ENCODE measurements at regions not wholly inside any gene's neighbourhood (a gene's known extent, or its start where the extent isn't known, plus 50 kb on each side); places are given as distances from the start of the nearest gene placed in this dataset.

DNA sequence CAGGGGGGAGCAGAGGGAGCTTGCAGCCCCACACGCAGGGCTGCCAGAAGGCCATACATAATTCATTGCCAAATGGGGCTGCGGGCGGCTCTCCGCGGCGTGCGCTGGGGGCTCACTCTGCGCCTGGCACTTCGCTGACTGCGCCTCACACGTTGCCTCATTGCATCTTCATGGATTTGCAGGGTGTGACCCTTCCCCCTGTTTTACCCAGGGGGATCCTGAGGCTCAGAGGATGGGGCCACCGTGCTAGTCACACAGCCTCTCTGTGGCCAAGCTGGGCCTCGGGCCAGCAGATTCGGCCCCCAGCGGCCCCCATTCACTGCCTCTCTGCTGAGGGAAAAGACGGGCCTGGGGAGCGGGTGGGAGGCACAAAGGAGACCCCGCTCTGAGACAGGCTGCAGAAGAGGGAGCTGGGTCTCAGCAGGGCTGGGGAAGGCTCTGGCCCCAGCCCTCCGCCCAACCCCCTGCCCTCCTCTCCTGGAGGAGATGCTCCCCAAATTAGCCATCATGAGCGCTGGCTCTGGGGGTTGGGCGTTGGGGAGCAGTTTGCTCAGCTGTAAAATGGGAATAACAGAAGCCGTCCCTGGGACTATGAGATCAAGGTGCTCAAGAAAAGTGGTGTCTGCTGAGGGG, 115.5 kb downstream of the C9orf50 start:
- Histone ChIP-seq H2BK12ac (ENCODE audit: low read depth, low read length) (no peak overlapping the region; the same call in 1 of the 2 replicates), H2AK5ac (ENCODE audit: low read depth, low read length) (no peak overlapping the region)

More for the DNA sequence above, 115.5 kb downstream of the C9orf50 start:
- no peak overlapping the region for H4K5ac ChIP-seq (ENCODE audit: insufficient read length, low read depth, low read length)
- H3K56ac ChIP-seq (replicated peaks; ENCODE audit: insufficient read length, low read depth, low read length): no peak overlapping the region
- CTCF ChIA-PET (ENCODE audit: partially characterized antibody): interaction anchor here (0.9 to 2.4 kb wide), 2 partner anchors 66 to 81 kb away, joined by 3 to 7 read pairs; no protein-coding TSS in a partner anchor
- no peak overlapping the region for H2AFZ ChIP-seq (ENCODE audit: low read length)
- H3K4me1 ChIP-seq (replicated peaks in 1 of 4; ENCODE audit: control insufficient read depth in 3 of 4, insufficient read depth in 4 of 4, low read length in 3 of 4): peaks cover 3 to 14% (median 8%) of the 10 kb centered on the region in 4 experiments
- WGBS, 2 experiments (ENCODE audit: extremely low coverage in 1 of 2, insufficient coverage in 1 of 2, insufficient read length in 1 of 2, insufficient replicate concordance in 2 of 2, low coverage in 1 of 2, low lambda C conversion rate in 2 of 2, missing lambda C conversion rate in 1 of 2): 56% methylated on average over 19 of the region's 22 CpGs; no CpG with 5 or more reads in 1 of the 2 experiments
- H3K79me2 ChIP-seq (ENCODE audit: control insufficient read depth in 1 of 2, insufficient read depth in 2 of 2, low read length in 2 of 2): no peaks in the 10 kb centered on the region
- H3K9me3 ChIP-seq (ENCODE audit: insufficient read depth in 2 of 2, low read depth in 1 of 2, low read length in 1 of 2): no peaks in the 10 kb centered on the region
- POLR2A ChIA-PET (ENCODE audit: partially characterized antibody): interaction anchor here (4.3 kb wide), 1 partner anchor 9 kb away, joined by 21 read pairs; no protein-coding TSS in a partner anchor
- H2BK120ac ChIP-seq (replicated peaks; ENCODE audit: low read depth, low read length): no peak overlapping the region
- H3K23me2 ChIP-seq (ENCODE audit: low read depth, low read length): no peaks in the 10 kb centered on the region
- H2BK20ac ChIP-seq (ENCODE audit: low read length): 0 out of 2 replicates have a peak overlapping the region, but pooled peaks have one; percentile 3
- TF ChIP-seq POLR2AphosphoS5 (IDR thresholded peaks at IDR 0.05; ENCODE audit: low read depth, low read length): no peak
- H3K18ac ChIP-seq (ENCODE audit: extremely low read depth, low read length): no peak overlapping the region
- no peak overlapping the region for H3K4ac ChIP-seq (replicated peaks; ENCODE audit: insufficient read length, low read depth, low read length)
- no peak for FAIRE-seq
- DNase-seq (ENCODE audit: low read depth in 1 of 2, low spot score in 2 of 2): no peak
- peak overlapping the region; percentile 51 for H4K91ac ChIP-seq (replicated peaks; ENCODE audit: insufficient read length, low read length)
- H3K27ac ChIP-seq (ENCODE audit: low read depth, low read length): no peak overlapping the region
- no peak overlapping the region for H3K9ac ChIP-seq (replicated peaks in 1 of 4; ENCODE audit: extremely low read depth in 1 of 4, low read depth in 3 of 4, low read length in 3 of 4)
- no peaks in the 10 kb centered on the region; a peak in 1 of 7 replicates for H3K27me3 ChIP-seq (replicated peaks in 1 of 4; ENCODE audit: control insufficient read depth in 3 of 4, extremely low read depth in 1 of 4, insufficient read depth in 3 of 4, low read length in 3 of 4)
- H3K36me3 ChIP-seq (ENCODE audit: control insufficient read depth in 2 of 4, insufficient read depth in 4 of 4, low read length in 3 of 4): no peaks in the 10 kb centered on the region
- no peak overlapping the region for H3K4me2 ChIP-seq (ENCODE audit: insufficient read depth in 1 of 2, low read depth in 2 of 2, low read length in 2 of 2)
- H2BK15ac ChIP-seq (ENCODE audit: low read length): no peak overlapping the region
- H3K14ac ChIP-seq (ENCODE audit: insufficient read length): no peak overlapping the region
- no peaks in the 10 kb centered on the region for H3K79me1 ChIP-seq (ENCODE audit: low read depth, low read length)
- H3K4me3 ChIP-seq (ENCODE audit: extremely low read depth in 1 of 4, insufficient read depth in 2 of 4, low read depth in 3 of 4, low read length in 4 of 4): no peak overlapping the region
- no peaks in the 10 kb centered on the region for H4K20me1 ChIP-seq (replicated peaks in 1 of 2; ENCODE audit: control insufficient read depth in 1 of 2, insufficient read depth in 2 of 2, low read length in 2 of 2)
- H4K8ac ChIP-seq (ENCODE audit: extremely low read depth, insufficient read depth, low read length): peak overlapping the region; percentile 71
- H3K23ac ChIP-seq (ENCODE audit: insufficient read length): no peak overlapping the region
- no peak overlapping the region for H2BK5ac ChIP-seq (ENCODE audit: low read depth, low read length)
